Stimulated activated naive B cell treated with anti-CD40 and anti-IgM and Interleukin-4, amounts not matched to agents 10 μg/mL and 1 μg/mL and 100 μg/mL, for 72 hours (primary cell): ENCODE measurements at regions not wholly inside any gene's neighbourhood (a gene's known extent, or its start where the extent isn't known, plus 50 kb on each side); places are given as distances from the start of the nearest gene placed in this dataset.

Experiments used
- ATAC-seq, 2 donors: fragments of 150-1000 bp; cut with Tn5 transposase; replicated peaks; 2 replicates each; pipeline ENCODE4 v1.10.0; 2021; ENCODE audit warnings: moderate library complexity in 1 of 2
- DNase-seq: peaks from one replicate; pipeline ENCODE4 v3.0.0; 2021
- H3K27ac Mint-ChIP-seq: one replicate; pipeline ENCODE4 v1.8.0; 2022; ENCODE audit warnings: mild to moderate bottlenecking, mixed read lengths
- H3K27me3 Mint-ChIP-seq, 2 donors: one replicate each; pipeline ENCODE4 v1.8.0; 2022; ENCODE audit warnings: mixed read lengths in 2 of 2
- H3K36me3 Mint-ChIP-seq, 2 donors: one replicate each; pipeline ENCODE4 v1.8.0; 2022; ENCODE audit warnings: mixed read lengths in 2 of 2, mild to moderate bottlenecking in 1 of 2
- H3K4me1 Mint-ChIP-seq, 2 donors: one replicate each; pipeline ENCODE4 v1.8.0; 2022; ENCODE audit warnings: mixed read lengths in 2 of 2, mild to moderate bottlenecking in 1 of 2
- H3K4me3 Mint-ChIP-seq, 2 donors: one replicate each; pipeline ENCODE4 v1.8.0; 2022; ENCODE audit warnings: mild to moderate bottlenecking in 2 of 2, mixed read lengths in 2 of 2, moderate library complexity in 1 of 2
- H3K9me3 Mint-ChIP-seq, 2 donors: one replicate each; pipeline ENCODE4 v1.8.0; 2022; ENCODE audit warnings: mixed read lengths in 2 of 2, mild to moderate bottlenecking in 1 of 2

- H3K27me3 Mint-ChIP-seq: peaks cover 6 to 17% of the 10 kb centered on the region in 2 donors
- H3K27ac Mint-ChIP-seq: no peak overlapping the region
- no peak overlapping the region for H3K4me3 Mint-ChIP-seq
- ATAC-seq: no peak
- no peaks in the 10 kb centered on the region for H3K9me3 Mint-ChIP-seq
- no peaks in the 10 kb centered on the region for H3K4me1 Mint-ChIP-seq
- no peaks in the 10 kb centered on the region for H3K36me3 Mint-ChIP-seq
- DNase-seq: no peak
These were observed 536.5 kb downstream of the TNS3 start for GRCh38 chr7:47045207-47046051.

- DNase-seq: no peak
- Mint-ChIP-seq H3K27me3 (peaks cover 4 to 14% of the 10 kb centered on the region in 2 donors), H3K27ac (no peak overlapping the region), H3K36me3 (no peaks in the 10 kb centered on the region), H3K4me3 (no peak overlapping the region), H3K4me1 (no peaks in the 10 kb centered on the region), H3K9me3 (no peaks in the 10 kb centered on the region)
- no peak for ATAC-seq
These were observed 537.3 kb downstream of the TNS3 start for GRCh38 chr7:47044625-47045024.

DNA sequence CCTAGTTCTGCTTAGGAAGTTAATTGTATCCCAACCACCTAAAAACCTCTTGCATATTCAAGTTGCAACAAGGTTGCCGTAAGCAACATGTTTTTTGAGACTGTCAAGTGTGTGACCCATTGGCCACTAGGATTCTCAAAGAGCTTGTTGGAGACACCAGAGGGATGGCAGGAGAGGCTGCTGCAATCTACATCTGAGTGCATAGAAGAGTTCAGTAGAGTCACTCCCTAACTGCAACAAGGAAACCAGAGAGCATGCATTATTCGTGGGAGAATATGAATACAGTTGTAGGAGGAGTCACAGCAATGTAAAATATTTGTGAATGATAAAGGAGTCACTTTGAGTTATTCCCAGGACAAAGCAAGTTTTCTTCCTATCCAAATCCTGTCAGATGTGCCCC lies 538.6 kb downstream of the TNS3 start:
- Mint-ChIP-seq H3K27me3 (peaks cover 0 to 3% of the 10 kb centered on the region in 2 donors), H3K9me3 (no peaks in the 10 kb centered on the region), H3K27ac (no peak overlapping the region), H3K4me3 (no peak overlapping the region), H3K4me1 (no peaks in the 10 kb centered on the region), H3K36me3 (no peaks in the 10 kb centered on the region)
- no peak for DNase-seq
- no peak for ATAC-seq

GRCh38 chr7:47042669-47043068 lies 539.2 kb downstream of the TNS3 start:
- Mint-ChIP-seq H3K9me3 (no peaks in the 10 kb centered on the region), H3K27ac (no peak overlapping the region), H3K4me1 (no peaks in the 10 kb centered on the region), H3K36me3 (no peaks in the 10 kb centered on the region), H3K4me3 (no peak overlapping the region), H3K27me3 (no peaks in the 10 kb centered on the region)
- no peak for DNase-seq
- ATAC-seq: no peak

DNA sequence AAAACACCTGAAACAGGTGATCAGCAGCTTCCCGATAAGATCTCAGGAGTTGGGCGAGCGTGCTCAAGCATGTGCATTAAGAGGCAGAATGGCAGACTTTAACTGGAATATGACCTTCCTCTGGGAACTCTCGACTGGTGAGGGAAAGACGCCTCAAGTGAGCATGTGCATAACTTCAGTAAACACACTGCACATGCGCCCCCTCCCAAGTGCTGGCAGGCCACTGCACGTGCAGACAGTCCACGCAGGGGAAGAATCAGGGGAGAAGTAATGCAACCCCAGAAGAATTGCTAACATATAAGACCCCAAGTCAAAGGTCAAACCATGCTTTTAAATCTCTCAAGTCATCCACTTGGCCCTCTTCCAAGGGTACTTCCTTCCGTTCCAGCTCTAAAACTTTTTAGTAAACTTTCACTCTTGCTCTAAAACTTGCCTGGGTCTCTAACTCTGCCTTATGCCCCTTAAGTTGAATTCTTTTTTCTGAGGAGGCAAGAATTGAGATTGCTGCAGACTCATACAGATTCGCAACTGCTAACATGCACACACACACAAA lies 541.0 kb downstream of the TNS3 start:
- ATAC-seq: no peak
- no peaks in the 10 kb centered on the region for H3K4me1 Mint-ChIP-seq
- no peak for DNase-seq
- H3K4me3 Mint-ChIP-seq: no peak overlapping the region
- H3K9me3 Mint-ChIP-seq: no peaks in the 10 kb centered on the region
- H3K27ac Mint-ChIP-seq: no peak overlapping the region
- H3K36me3 Mint-ChIP-seq: no peaks in the 10 kb centered on the region
- no peaks in the 10 kb centered on the region for H3K27me3 Mint-ChIP-seq

DNA sequence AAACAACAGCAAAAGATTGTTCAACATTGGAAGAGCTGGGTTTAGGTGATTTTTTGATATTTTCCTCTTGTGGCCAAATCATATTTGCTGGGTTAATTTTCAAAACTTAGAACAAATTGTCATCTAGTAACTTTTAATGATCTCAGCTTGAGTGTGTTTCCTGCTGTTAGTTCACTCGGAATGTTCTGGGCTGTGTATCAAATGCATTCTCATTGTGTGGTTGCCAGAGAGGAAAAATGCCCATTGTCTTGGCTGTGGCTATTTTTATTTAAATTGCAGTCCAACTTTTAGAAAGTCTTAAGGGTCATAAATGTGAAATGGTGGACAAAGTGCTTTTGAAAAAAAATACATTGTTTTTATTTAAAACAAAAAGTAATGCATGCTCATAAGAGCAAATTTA lies 542.0 kb downstream of the TNS3 start:
- no peak for ATAC-seq
- Mint-ChIP-seq H3K4me3 (no peak overlapping the region), H3K27me3 (no peaks in the 10 kb centered on the region), H3K9me3 (no peaks in the 10 kb centered on the region), H3K4me1 (no peaks in the 10 kb centered on the region), H3K27ac (no peak overlapping the region), H3K36me3 (no peaks in the 10 kb centered on the region)
- no peak for DNase-seq

DNA sequence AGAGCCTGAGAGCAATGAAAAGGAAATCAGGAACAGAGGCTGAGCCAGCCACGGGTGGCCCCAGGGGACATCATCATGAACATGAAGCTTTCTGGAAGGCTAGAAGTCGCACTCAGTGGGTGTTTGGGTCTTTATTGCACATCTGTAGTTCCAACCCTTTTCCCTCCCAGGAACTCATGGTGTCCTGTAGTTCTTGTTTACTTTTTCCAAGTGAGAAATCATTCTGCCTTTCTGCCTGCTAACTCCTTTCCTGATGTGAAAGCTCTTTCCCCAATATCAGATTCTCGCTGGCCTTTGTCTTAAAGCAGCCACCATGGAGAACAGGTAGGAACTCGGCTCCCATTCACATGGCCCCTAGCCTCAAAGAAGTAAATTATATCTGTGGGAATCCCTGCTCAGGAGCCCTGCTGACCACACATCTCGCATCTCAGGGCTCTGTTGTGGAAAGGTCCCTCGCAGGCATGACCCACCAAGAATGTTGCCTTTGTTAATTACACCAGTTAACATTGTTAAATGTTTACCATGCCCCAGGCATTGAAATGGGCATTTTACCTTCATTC lies 542.7 kb downstream of the TNS3 start:
- H3K36me3 Mint-ChIP-seq: no peaks in the 10 kb centered on the region
- H3K4me3 Mint-ChIP-seq: no peak overlapping the region
- ATAC-seq (no peak), DNase-seq (no peak)
- H3K27ac Mint-ChIP-seq: no peak overlapping the region
- H3K27me3 Mint-ChIP-seq: no peaks in the 10 kb centered on the region
- no peaks in the 10 kb centered on the region for H3K4me1 Mint-ChIP-seq
- H3K9me3 Mint-ChIP-seq: no peaks in the 10 kb centered on the region

- DNase-seq (no peak), ATAC-seq (peak; percentile 38 to 55)
- Mint-ChIP-seq H3K36me3 (no peaks in the 10 kb centered on the region), H3K4me3 (no peak overlapping the region), H3K9me3 (no peaks in the 10 kb centered on the region), H3K27ac (no peak overlapping the region), H3K4me1 (no peaks in the 10 kb centered on the region), H3K27me3 (no peaks in the 10 kb centered on the region)
These were observed 543.3 kb downstream of the TNS3 start for GRCh38 chr7:47038621-47039020.

- H3K27me3 Mint-ChIP-seq: no peaks in the 10 kb centered on the region
- H3K36me3 Mint-ChIP-seq: no peaks in the 10 kb centered on the region
- H3K9me3 Mint-ChIP-seq: no peaks in the 10 kb centered on the region
- DNase-seq (no peak), ATAC-seq (no peak)
- no peak overlapping the region for H3K27ac Mint-ChIP-seq
- no peak overlapping the region for H3K4me3 Mint-ChIP-seq
- H3K4me1 Mint-ChIP-seq: no peaks in the 10 kb centered on the region
These were observed 544.3 kb downstream of the TNS3 start for GRCh38 chr7:47037607-47038006.

DNA sequence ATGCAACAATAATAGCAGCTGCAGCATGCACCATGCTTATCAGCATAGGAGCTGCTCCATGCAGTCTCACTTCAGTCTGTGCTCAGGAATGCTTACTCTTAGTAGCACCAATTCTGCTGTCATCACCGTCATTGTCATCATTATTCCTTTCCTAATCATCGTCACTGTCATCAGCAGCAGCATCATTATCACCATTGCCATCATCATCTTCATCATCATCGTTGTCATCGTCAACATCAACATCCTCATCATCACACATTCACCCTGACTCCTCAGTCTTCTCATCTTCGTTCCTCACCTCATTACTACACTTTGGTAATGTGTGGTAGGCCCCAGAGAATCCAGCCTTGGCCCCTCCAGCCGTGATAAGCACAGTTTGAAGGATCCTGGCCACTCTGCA lies 545.0 kb downstream of the TNS3 start:
- H3K4me1 Mint-ChIP-seq: no peaks in the 10 kb centered on the region
- no peak overlapping the region for H3K4me3 Mint-ChIP-seq
- no peaks in the 10 kb centered on the region for H3K27me3 Mint-ChIP-seq
- no peak for DNase-seq
- no peak overlapping the region for H3K27ac Mint-ChIP-seq
- H3K9me3 Mint-ChIP-seq: no peaks in the 10 kb centered on the region
- H3K36me3 Mint-ChIP-seq: no peaks in the 10 kb centered on the region
- no peak for ATAC-seq

GRCh38 chr7:47035522-47035921 lies 546.4 kb downstream of the TNS3 start:
- no peaks in the 10 kb centered on the region for H3K9me3 Mint-ChIP-seq
- no peak for ATAC-seq
- H3K4me3 Mint-ChIP-seq: no peak overlapping the region
- H3K27ac Mint-ChIP-seq: no peak overlapping the region
- no peaks in the 10 kb centered on the region for H3K4me1 Mint-ChIP-seq
- H3K27me3 Mint-ChIP-seq: peaks cover 5% of the 10 kb centered on the region in 2 donors
- no peaks in the 10 kb centered on the region for H3K36me3 Mint-ChIP-seq
- no peak for DNase-seq

DNA sequence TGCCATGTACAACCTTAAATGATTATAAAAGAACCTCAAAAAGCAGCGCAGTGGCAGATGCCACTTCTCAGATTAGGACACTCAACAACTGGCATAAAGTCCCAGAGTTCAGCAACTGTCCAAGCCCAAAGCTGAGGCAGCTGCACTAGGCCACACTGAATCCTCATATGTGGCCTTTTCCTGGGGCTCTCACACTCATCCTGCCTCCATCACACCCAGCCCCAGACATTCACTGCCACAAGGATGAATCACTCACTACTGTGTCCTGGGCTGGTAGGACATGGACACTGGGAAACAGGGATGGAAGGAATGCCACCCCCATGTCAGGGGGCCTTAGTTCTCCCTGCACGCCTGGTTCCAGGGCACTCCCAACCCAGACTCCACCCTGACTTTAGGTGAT lies 547.7 kb downstream of the TNS3 start:
- Mint-ChIP-seq H3K4me1 (no peaks in the 10 kb centered on the region), H3K27me3 (peaks cover 6 to 9% of the 10 kb centered on the region in 2 donors), H3K36me3 (no peaks in the 10 kb centered on the region), H3K4me3 (no peak overlapping the region), H3K27ac (no peak overlapping the region), H3K9me3 (no peaks in the 10 kb centered on the region)
- DNase-seq (no peak), ATAC-seq (no peak)

DNA sequence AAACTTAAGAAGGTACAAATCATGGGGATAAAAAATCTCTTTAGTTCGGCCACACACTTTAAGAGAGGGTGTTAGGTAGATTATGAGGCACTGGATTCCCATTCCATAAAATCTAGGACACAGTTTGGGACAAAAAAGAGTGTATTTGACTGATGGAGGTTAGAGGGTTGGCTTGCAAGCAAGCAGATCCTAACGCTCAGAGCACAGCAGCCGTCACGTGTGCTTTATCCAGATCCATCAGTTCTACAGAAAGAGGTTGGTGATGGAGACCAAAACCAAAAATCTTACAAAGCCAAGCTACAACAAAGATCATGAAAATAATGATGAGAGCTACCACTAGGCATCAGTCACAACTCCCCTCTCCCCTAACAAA lies 549.4 kb downstream of the TNS3 start:
- H3K27me3 Mint-ChIP-seq: peaks cover 9 to 10% of the 10 kb centered on the region in 2 donors
- H3K4me3 Mint-ChIP-seq: no peak overlapping the region
- ATAC-seq: no peak
- DNase-seq: no peak
- no peaks in the 10 kb centered on the region for H3K9me3 Mint-ChIP-seq
- no peaks in the 10 kb centered on the region for H3K36me3 Mint-ChIP-seq
- H3K27ac Mint-ChIP-seq: no peak overlapping the region
- H3K4me1 Mint-ChIP-seq: no peaks in the 10 kb centered on the region

- no peaks in the 10 kb centered on the region for H3K9me3 Mint-ChIP-seq
- H3K36me3 Mint-ChIP-seq: no peaks in the 10 kb centered on the region
- H3K27me3 Mint-ChIP-seq: peaks cover 9 to 10% of the 10 kb centered on the region in 2 donors
- no peaks in the 10 kb centered on the region for H3K4me1 Mint-ChIP-seq
- no peak overlapping the region for H3K4me3 Mint-ChIP-seq
- ATAC-seq: no peak
- DNase-seq: no peak
- H3K27ac Mint-ChIP-seq: no peak overlapping the region
These were observed 550.0 kb downstream of the TNS3 start for GRCh38 chr7:47031786-47032535.

GRCh38 chr7:47028284-47028683 lies 553.6 kb downstream of the TNS3 start:
- H3K4me3 Mint-ChIP-seq: no peak overlapping the region
- H3K27ac Mint-ChIP-seq: no peak overlapping the region
- no peaks in the 10 kb centered on the region for H3K4me1 Mint-ChIP-seq
- H3K27me3 Mint-ChIP-seq: peaks cover 9 to 14% of the 10 kb centered on the region in 2 donors
- no peaks in the 10 kb centered on the region for H3K9me3 Mint-ChIP-seq
- ATAC-seq (no peak), DNase-seq (no peak)
- no peaks in the 10 kb centered on the region for H3K36me3 Mint-ChIP-seq
